Transverse colon (tissue), 4 donors: ENCODE measurements at regions not wholly inside any gene's neighbourhood (a gene's known extent, or its start where the extent isn't known, plus 50 kb on each side); places are given as distances from the start of the nearest gene placed in this dataset.

Source experiments
- CTCF ChIP-seq, 5 experiments: fragments of 200-600 bp in 3 of 5; fragments of 450-650 bp in 2 of 5; sonication (generic) in 3 of 5; IDR thresholded peaks; 1 replicate in 2 of 5; 2 replicates in 3 of 5; pipeline ENCODE4 v1.5.1; 2016 to 2017; ENCODE audit warnings: antibody characterized with exemption in 5 of 5, inconsistent platforms in 3 of 5, mild to moderate bottlenecking in 2 of 5, moderate library complexity in 1 of 5
- EP300 ChIP-seq: sonication (generic); formaldehyde crosslinking; IDR thresholded peaks from one replicate; pipeline ENCODE4 v1.6.1; 2017; ENCODE audit warnings: antibody characterized with exemption, low read depth
- POLR2A ChIP-seq: fragments of 450-650 bp; IDR thresholded peaks from one replicate; pipeline ENCODE4 v1.6.1; 2016; ENCODE audit warnings: antibody characterized with exemption, mild to moderate bottlenecking, moderate library complexity
- POLR2AphosphoS5 ChIP-seq, 3 donors: sonication (generic); formaldehyde crosslinking; IDR thresholded peaks; one replicate each; pipeline ENCODE4 v1.6.1; 2016; ENCODE audit warnings: antibody characterized with exemption in 3 of 3

GRCh38 chr12:62191491-62192179, 68.6 kb upstream of the USP15 start:
- TF ChIP-seq POLR2A (no peak), CTCF (IDR thresholded peaks at IDR 0.05) (no peak), POLR2AphosphoS5 (IDR thresholded peaks at IDR 0.05) (no peak), EP300 (no peak)
